ENCODE measurements at regions not wholly inside any gene's neighbourhood (a gene's known extent, or its start where the extent isn't known, plus 50 kb on each side); places are given as distances from the start of the nearest gene placed in this dataset.
"Not testable (repeated sequence)": the region's sequence is repeated elsewhere in the genome, so short reads cannot be mapped to it uniquely, and the experiment has no call there.

GRCh38 chr2:136715146-136715545 is 50.2 kb upstream of the THSD7B start:
- FAIRE-seq: no peak
- no peak for DNase-seq (ENCODE audit: extremely low spot score, insufficient read length, low read depth)

DNA sequence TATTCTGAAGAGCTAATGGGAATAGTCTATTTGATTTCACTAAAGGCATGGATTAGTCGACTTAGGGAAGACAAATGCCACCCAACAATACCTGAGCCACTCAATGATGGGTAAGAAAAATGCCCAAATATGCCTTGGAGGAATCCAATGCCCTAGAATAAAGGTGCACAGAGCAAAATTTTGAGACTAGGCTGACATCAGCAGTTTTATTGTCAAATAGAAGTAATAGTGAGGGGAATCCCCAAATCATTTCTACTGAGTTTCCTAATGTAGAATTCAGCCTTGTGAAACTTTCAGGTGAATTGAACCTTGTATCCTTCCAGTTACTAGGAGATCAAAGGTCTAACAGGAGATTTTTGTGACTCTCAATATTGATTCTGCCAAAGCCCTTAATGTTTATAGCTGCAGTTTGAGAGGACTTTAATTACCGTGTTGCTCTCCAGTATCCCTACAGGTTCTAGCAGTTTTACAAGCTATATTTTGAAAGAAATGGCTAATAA is 50.8 kb upstream of the THSD7B start:
- FAIRE-seq (no peak), DNase-seq (ENCODE audit: extremely low spot score, insufficient read length, low read depth) (no peak)

GRCh38 chr2:136713739-136714138 is 51.6 kb upstream of the THSD7B start:
- DNase-seq (ENCODE audit: extremely low spot score, insufficient read length, low read depth): no peak
- FAIRE-seq: no peak

DNA sequence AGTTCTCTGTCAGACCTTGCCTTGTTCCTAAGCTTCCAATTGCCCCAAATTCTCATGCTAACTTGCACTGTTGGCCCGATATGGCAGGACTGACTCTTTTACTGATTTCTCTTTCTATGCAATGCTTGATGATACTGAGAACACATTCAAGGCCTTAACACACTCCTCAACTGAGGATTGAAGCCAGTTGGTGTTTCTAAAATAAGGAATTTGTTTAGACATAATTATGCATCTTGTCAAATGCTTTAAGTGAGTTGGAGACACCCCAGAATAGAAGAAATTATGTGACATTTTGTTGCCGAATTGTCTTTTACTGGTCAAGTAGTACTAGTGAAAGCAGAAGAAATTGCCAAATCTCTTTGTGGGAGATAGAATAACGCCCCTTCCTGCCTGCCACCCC is 60.0 kb upstream of the THSD7B start:
- DNase-seq (ENCODE audit: extremely low spot score, insufficient read length, low read depth) (no peak), FAIRE-seq (no peak)

DNA sequence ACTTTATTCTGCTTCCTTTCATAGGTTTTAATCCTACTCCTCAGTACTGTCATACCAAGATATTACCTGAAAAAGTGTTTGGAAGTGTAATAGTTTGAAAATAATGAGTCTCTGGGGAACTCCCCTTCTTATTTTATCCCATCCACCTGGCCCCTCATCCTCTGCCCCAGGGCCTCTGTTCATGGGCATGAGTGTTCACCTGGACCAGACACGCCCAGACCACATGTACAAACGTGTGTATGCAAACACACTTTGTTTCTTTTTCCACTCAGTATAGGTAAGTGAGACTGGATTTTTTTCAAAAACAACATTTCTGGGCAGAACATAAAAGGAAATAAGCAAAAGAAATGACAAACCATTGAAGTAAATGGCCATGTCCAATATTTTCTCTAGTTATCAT is 62.1 kb upstream of the THSD7B start:
- FAIRE-seq (no peak), DNase-seq (ENCODE audit: extremely low spot score, insufficient read length, low read depth) (no peak)

- DNase-seq (ENCODE audit: extremely low spot score, insufficient read length, low read depth) (no peak), FAIRE-seq (no peak)
Measured at GRCh38 chr2:136696438-136696837, 68.9 kb upstream of the THSD7B start.

GRCh38 chr2:136693966-136694365 is 71.4 kb upstream of the THSD7B start:
- FAIRE-seq: no peak
- DNase-seq (ENCODE audit: extremely low spot score, insufficient read length, low read depth): no peak

DNA sequence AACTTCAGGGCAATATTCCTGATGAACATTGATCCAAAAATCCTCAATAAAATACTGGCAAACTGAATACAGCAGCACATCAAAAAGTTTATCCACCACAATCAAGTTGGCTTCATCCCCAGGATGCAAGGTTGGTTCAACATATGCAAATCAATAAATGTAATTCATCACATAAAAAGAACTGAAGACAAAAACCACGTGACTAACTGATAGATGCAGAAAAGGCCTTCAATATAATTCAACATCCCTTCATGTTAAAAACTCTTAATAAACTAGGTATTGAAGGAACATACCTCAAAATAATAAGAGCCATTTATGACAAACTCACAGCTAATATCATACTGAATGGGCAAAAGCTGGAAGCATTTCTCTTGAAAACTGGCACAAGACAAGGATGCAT is 85.3 kb upstream of the THSD7B start:
- not testable (repeated sequence) for DNase-seq (ENCODE audit: extremely low spot score, insufficient read length, low read depth); FAIRE-seq

- DNase-seq (ENCODE audit: extremely low spot score, insufficient read length, low read depth) (no peak), FAIRE-seq (no peak)
Measured at GRCh38 chr2:136665736-136666135, 99.6 kb upstream of the THSD7B start.

GRCh38 chr2:136664713-136665405 is 100.5 kb upstream of the THSD7B start:
- no peak for DNase-seq (ENCODE audit: extremely low spot score, insufficient read length, low read depth)

GRCh38 chr2:136658201-136658600 is 107.1 kb upstream of the THSD7B start:
- FAIRE-seq (no peak), DNase-seq (ENCODE audit: extremely low spot score, insufficient read length, low read depth) (no peak)

More at GRCh38 chr2:136664713-136665405, 100.5 kb upstream of the THSD7B start:
- no peak for FAIRE-seq

- no peak for FAIRE-seq
Measured at GRCh38 chr2:136653861-136654260, 111.5 kb upstream of the THSD7B start.

GRCh38 chr2:136651456-136652010 is 113.8 kb upstream of the THSD7B start:
- no peak for FAIRE-seq
- DNase-seq (ENCODE audit: extremely low spot score, insufficient read length, low read depth): no peak

More at GRCh38 chr2:136653861-136654260, 111.5 kb upstream of the THSD7B start:
- DNase-seq (ENCODE audit: extremely low spot score, insufficient read length, low read depth): no peak

DNA sequence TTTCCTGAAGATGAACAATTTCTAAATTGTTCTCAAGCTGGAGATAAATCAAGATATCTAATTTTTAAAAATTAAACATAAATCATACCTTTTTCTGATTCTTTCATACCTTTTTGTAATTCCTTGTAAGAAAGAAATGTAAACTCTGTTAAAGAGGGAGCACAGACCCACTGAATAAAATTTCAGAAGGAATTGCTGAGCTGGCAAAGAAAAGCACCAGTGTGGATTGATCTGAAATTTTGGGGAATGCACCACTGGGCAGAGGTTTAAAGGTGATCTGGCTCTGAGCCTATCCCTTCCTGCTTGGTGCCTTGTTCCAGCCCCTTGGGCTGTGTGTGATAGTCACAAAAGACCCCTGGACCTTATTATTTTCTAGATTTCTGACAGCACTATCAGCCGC is 118.3 kb upstream of the THSD7B start:
- no peak for DNase-seq (ENCODE audit: extremely low spot score, insufficient read length, low read depth)
- FAIRE-seq: no peak

- DNase-seq (ENCODE audit: extremely low spot score, insufficient read length, low read depth): no peak
- FAIRE-seq: no peak
Measured at GRCh38 chr2:136645236-136645828, 120.0 kb upstream of the THSD7B start.

DNA sequence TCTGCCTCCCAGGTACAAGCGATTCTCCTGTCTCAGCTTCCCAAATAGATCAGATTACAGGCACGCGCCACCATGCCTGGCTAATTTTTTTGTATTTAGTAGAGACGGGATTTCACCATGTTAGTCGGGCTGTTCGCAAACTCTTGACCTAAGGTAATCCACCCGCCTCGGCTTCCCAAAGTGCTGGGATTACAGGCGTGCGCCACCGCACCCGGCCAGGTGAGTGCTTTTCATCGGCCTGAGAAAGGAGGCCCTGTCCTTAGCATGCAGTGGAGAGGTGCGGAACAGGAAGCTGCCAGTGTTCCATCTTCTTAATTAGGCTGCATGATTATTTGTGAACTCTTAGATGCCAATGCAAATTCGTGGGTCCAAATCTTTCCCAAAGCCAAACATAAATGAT is 125.7 kb upstream of the THSD7B start:
- FAIRE-seq (no peak), DNase-seq (ENCODE audit: extremely low spot score, insufficient read length, low read depth) (no peak)

GRCh38 chr2:136638193-136638592 is 127.2 kb upstream of the THSD7B start:
- FAIRE-seq (no peak), DNase-seq (ENCODE audit: extremely low spot score, insufficient read length, low read depth) (no peak)

- FAIRE-seq (no peak), DNase-seq (ENCODE audit: extremely low spot score, insufficient read length, low read depth) (no peak)
Measured at GRCh38 chr2:136637402-136637801, 127.9 kb upstream of the THSD7B start.

DNA sequence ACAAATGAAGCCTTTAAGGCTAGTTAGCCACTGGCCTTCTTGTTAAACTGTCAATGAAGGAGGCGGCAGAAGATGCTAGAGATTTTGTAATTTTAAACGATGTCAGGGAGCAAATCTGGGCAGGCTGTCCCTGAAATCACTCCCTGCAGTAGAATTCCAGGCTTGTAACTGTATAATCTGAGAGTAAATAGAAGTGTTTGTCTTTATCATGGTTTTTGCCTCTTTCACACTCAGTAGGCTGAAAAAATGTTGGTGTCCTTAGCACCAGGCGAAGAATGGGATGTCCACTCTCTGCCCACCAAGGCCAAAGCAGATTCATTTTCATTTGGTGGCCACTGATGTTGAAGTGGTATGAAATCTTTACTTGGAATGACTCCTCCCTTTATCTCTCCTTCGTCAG is 136.9 kb upstream of the THSD7B start:
- FAIRE-seq: no peak
- no peak for DNase-seq (ENCODE audit: extremely low spot score, insufficient read length, low read depth)

DNA sequence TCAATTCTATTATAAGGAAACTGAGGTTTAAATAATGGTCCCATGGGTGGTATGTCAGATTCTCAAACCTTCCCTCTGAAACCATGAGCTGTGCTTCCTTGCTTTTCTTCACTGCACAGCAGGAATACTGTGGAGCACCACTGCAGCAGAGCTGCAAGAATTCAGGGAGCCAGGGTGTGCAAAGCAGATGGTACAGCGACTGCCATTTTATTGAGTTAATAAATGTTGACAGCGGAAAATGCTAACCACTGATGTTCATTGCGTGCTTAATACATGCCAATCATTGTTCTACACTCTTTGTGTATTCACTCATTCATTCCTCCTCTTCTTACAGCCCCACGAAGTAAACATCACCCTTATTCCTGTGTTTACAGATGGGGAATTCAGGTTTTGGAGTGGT is 152.2 kb upstream of the THSD7B start:
- FAIRE-seq (no peak), DNase-seq (ENCODE audit: extremely low spot score, insufficient read length, low read depth) (no peak)

DNA sequence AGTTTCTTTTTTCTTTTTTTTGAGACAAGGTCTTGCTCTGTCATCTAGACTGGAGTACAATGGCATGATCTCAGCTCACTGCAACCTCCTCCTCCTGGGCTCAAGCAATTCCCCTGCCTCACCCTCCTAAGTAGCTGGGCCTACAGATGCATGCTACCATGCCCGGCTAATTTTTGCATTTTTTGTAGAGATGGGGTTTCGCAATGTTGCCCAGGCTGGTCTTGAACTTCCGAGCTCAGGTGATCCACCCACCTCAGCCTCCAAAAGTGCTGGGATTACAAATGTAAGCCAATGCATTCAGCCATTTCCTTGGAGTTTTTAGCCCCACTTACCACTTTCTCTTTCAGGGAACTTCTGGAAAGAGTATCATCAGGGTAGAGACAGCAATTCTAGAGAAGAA is 153.3 kb upstream of the THSD7B start:
- no peak for FAIRE-seq
- DNase-seq (ENCODE audit: extremely low spot score, insufficient read length, low read depth): no peak
